Effector memory CD8-positive, alpha-beta T cell (primary cell): ENCODE measurements at regions not wholly inside any gene's neighbourhood (a gene's known extent, or its start where the extent isn't known, plus 50 kb on each side); places are given as distances from the start of the nearest gene placed in this dataset.

ENCODE experiments used
- ATAC-seq: fragments of 150-1000 bp; cut with Tn5 transposase; replicated peaks from 2 replicates; pipeline ENCODE4 v1.10.0; 2021; ENCODE audit warnings: mild to moderate bottlenecking, moderate library complexity
- DNase-seq, 3 experiments: peaks; one replicate each; pipeline ENCODE4 v3.0.0; 2021
- H3K27ac Mint-ChIP-seq, 2 donors: one replicate each; pipeline ENCODE4 v1.8.0; 2022; ENCODE audit warnings: mild to moderate bottlenecking in 2 of 2, mixed read lengths in 2 of 2, moderate library complexity in 2 of 2
- H3K27me3 Mint-ChIP-seq, 2 donors: one replicate each; pipeline ENCODE4 v1.8.0; 2022; ENCODE audit warnings: mixed read lengths in 2 of 2
- H3K36me3 Mint-ChIP-seq: one replicate; pipeline ENCODE4 v1.8.0; 2022; ENCODE audit warnings: mild to moderate bottlenecking, moderate library complexity, mixed read lengths; ENCODE audit not compliant: insufficient read depth
- H3K4me1 Mint-ChIP-seq, 2 donors: one replicate each; pipeline ENCODE4 v1.8.0; 2022; ENCODE audit warnings: low read depth in 2 of 2, mixed read lengths in 2 of 2
- H3K4me3 Mint-ChIP-seq, 2 donors: one replicate each; pipeline ENCODE4 v1.8.0; 2022; ENCODE audit warnings: mild to moderate bottlenecking in 2 of 2, mixed read lengths in 2 of 2, moderate library complexity in 2 of 2
- H3K9me3 Mint-ChIP-seq, 2 donors: one replicate each; pipeline ENCODE4 v1.8.0; 2022; ENCODE audit warnings: mixed read lengths in 2 of 2

GRCh38 chr1:216952864-216953263, 229.6 kb upstream of the ESRRG start:
- Mint-ChIP-seq H3K27me3 (no peaks in the 10 kb centered on the region), H3K36me3 (no peaks in the 10 kb centered on the region), H3K4me1 (no peaks in the 10 kb centered on the region), H3K9me3 (peaks cover 12 to 20% of the 10 kb centered on the region in 2 donors), H3K27ac (no peak overlapping the region), H3K4me3 (no peak overlapping the region)
- ATAC-seq (no peak), DNase-seq (no peak)

- DNase-seq (no peak), ATAC-seq (no peak)
- Mint-ChIP-seq H3K27ac (no peak overlapping the region), H3K27me3 (no peaks in the 10 kb centered on the region), H3K4me1 (no peaks in the 10 kb centered on the region), H3K9me3 (peaks cover 0 to 8% of the 10 kb centered on the region in 2 donors), H3K36me3 (no peaks in the 10 kb centered on the region), H3K4me3 (no peak overlapping the region)
These were observed 222.4 kb upstream of the ESRRG start for GRCh38 chr1:216945538-216946080.

DNA sequence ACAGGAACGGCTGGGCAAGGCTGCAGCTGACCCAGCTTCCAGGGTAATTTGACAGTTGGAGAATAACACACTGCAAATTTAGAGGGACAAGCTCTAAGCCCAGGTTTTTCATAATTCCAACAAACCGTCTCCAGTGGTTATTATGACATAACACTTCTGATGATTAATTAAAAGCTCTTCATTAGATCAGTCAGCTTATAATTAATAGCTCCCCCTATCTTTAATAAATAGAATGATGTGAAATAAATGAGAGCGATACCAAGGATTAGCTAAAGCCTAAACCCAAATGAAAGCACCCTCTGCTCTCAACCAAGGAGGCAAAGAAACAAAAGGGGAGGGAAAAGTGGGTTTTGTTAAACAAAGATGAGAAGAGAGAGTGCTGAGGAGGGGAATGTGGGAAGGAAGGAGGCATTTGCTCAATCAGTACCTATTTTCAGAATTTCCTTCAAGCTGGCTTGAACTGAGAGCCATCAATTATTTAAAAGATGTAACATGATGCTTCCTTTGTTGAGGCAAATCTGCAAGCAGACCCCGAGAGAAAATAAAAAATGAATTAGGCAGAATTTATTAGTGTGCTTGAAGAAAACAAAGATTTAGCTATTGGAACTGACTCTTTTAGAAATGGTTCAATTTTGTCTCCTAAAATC, 221.8 kb upstream of the ESRRG start:
- Mint-ChIP-seq H3K27me3 (no peaks in the 10 kb centered on the region), H3K4me1 (no peaks in the 10 kb centered on the region), H3K4me3 (no peak overlapping the region), H3K27ac (no peak overlapping the region), H3K36me3 (no peaks in the 10 kb centered on the region), H3K9me3 (peaks cover 0 to 8% of the 10 kb centered on the region in 2 donors)
- DNase-seq (no peak), ATAC-seq (no peak)

DNA sequence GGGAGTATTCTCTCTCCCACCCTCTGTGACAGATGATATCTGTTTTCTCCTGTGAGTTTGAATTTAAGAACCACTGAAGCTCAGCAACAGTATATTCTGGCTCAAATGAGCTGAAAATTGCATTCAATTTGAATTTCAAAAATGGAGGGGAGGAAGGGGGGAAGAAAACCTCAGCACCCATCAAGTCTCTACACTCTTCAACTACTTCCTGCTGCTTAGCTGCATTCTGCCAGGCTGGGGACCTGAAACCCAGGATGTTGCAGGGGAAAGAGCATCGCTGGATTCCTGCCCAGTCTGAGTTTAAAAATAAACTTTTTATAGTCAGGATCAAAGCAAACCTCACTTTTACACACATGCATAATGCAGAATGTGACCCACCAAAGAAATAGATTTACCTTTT, 214.3 kb upstream of the ESRRG start:
- Mint-ChIP-seq H3K36me3 (no peaks in the 10 kb centered on the region), H3K4me1 (no peaks in the 10 kb centered on the region), H3K27ac (no peak overlapping the region), H3K27me3 (no peaks in the 10 kb centered on the region), H3K9me3 (peaks cover 0 to 6% of the 10 kb centered on the region in 2 donors), H3K4me3 (no peak overlapping the region)
- ATAC-seq (no peak), DNase-seq (no peak)

- DNase-seq (no peak), ATAC-seq (no peak)
- Mint-ChIP-seq H3K9me3 (peaks cover 0 to 4% of the 10 kb centered on the region in 2 donors), H3K4me1 (no peaks in the 10 kb centered on the region), H3K27ac (no peak overlapping the region), H3K4me3 (no peak overlapping the region), H3K36me3 (no peaks in the 10 kb centered on the region), H3K27me3 (no peaks in the 10 kb centered on the region)
These were observed 213.6 kb upstream of the ESRRG start for GRCh38 chr1:216936779-216937178.

GRCh38 chr1:216935901-216936300, 212.7 kb upstream of the ESRRG start:
- Mint-ChIP-seq H3K9me3 (peaks cover 0 to 4% of the 10 kb centered on the region in 2 donors), H3K27me3 (no peaks in the 10 kb centered on the region), H3K27ac (no peak overlapping the region), H3K36me3 (no peaks in the 10 kb centered on the region), H3K4me1 (no peaks in the 10 kb centered on the region), H3K4me3 (no peak overlapping the region)
- ATAC-seq = no peak
- DNase-seq = no peak

DNA sequence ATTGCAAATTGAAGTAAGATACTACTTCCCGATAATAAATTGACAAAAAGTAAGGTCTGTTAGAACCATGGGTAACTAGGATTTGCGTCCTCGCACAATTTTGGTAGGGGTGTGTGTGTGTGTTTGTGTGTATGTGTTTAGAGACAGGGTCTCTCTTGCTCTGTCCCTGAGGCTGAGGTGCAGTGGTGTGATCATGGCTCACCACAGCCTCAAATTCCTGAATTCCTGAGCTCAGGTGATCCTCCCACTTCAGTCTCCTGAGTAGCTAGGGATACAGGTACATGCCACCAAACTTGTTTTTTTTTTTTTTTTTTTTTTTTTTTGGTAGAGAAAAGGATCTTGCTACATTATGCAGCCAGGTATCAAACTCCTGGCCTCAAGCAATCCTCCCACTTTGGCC, 209.2 kb upstream of the ESRRG start:
- Mint-ChIP-seq H3K4me1 (no peaks in the 10 kb centered on the region), H3K9me3 (peaks cover 0 to 1% of the 10 kb centered on the region in 2 donors), H3K36me3 (no peaks in the 10 kb centered on the region), H3K27me3 (no peaks in the 10 kb centered on the region), H3K4me3 (no peak overlapping the region), H3K27ac (no peak overlapping the region)
- ATAC-seq (no peak), DNase-seq (no peak)

GRCh38 chr1:216929870-216930582, 206.8 kb upstream of the ESRRG start:
- no peak for ATAC-seq
- no peak overlapping the region for H3K27ac Mint-ChIP-seq
- H3K9me3 Mint-ChIP-seq = peaks cover 0 to 2% of the 10 kb centered on the region in 2 donors
- H3K27me3 Mint-ChIP-seq = no peaks in the 10 kb centered on the region
- no peaks in the 10 kb centered on the region for H3K4me1 Mint-ChIP-seq
- H3K4me3 Mint-ChIP-seq = no peak overlapping the region
- DNase-seq = no peak
- H3K36me3 Mint-ChIP-seq = no peaks in the 10 kb centered on the region

GRCh38 chr1:216927633-216928032, 204.4 kb upstream of the ESRRG start:
- DNase-seq (no peak), ATAC-seq (no peak)
- no peak overlapping the region for H3K4me3 Mint-ChIP-seq
- no peaks in the 10 kb centered on the region for H3K4me1 Mint-ChIP-seq
- H3K27ac Mint-ChIP-seq = no peak overlapping the region
- H3K36me3 Mint-ChIP-seq = no peaks in the 10 kb centered on the region
- no peaks in the 10 kb centered on the region for H3K27me3 Mint-ChIP-seq
- H3K9me3 Mint-ChIP-seq = peaks cover 0 to 2% of the 10 kb centered on the region in 2 donors

DNA sequence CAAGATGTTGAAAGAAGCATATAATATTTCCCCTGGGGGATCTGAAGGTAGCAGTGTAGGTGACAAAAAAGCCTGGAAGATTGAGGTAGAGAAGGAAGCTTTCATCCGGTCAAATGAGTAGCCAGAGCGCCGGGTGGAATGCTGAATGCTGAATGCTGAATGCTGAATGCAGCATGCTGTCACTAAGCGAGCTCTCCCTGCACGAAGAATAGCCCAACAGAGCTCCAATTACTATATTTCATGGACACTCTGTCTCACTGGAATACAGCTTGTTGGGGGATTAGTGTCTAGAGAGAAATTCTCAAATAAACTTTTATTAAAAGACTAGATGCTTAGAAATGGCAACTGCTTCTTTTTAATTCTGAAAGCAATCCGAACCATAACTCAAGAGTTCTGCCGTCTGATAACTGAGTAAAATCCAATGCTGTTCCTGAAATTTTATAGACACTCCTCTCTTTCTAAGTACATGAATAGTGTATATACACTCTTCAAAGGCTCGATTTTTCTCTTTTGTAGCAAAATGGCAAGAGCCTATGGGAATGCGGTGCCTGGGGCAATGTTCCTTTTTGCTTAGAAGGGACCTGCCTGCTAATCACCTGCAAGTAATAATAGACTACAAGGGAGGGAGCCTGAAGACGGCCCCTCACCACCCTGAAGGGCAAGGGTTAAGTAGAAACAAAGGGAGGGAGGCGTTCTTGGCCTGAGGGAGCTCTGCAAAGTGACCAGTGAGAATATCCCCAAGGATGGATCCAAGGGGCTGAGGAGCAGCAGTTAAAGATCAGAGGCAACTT, 203.7 kb upstream of the ESRRG start:
- ATAC-seq = no peak
- no peaks in the 10 kb centered on the region for H3K36me3 Mint-ChIP-seq
- no peaks in the 10 kb centered on the region for H3K4me1 Mint-ChIP-seq
- peaks cover 0 to 2% of the 10 kb centered on the region in 2 donors for H3K9me3 Mint-ChIP-seq
- no peak for DNase-seq
- no peak overlapping the region for H3K27ac Mint-ChIP-seq
- H3K27me3 Mint-ChIP-seq = no peaks in the 10 kb centered on the region
- no peak overlapping the region for H3K4me3 Mint-ChIP-seq

DNA sequence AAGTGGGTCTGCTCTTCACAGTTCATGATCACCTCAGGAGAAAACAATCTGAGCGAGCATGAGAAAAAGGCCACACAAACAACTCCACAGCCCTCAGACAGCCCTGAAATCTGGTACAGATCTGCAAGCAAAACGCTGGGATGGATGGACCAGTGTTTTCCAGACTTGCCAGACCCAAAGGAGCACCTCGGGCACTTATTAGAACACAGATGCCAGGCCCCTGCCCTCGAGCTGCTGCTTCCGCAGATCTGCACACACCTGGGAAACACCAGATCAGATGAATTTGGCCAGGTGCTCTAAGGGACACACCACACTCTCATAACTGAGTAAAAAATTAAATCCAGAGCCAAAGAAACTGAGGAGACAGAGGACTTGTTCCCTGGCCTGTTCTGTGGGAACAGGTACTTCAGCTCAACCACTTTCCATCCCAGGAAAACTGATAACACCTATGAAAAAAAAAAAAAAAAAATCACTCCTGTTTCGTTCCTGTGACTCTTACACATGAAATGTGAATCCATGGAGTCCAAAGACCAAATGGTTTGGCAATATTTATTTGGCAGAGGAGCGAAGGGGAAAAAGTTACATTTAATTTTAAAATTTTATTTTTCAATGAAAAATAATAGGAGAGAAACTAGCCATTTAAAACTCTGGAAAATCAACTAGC, 202.9 kb upstream of the ESRRG start:
- ATAC-seq = no peak
- no peak for DNase-seq
- Mint-ChIP-seq H3K9me3 (peaks cover 0 to 2% of the 10 kb centered on the region in 2 donors), H3K27ac (no peak overlapping the region), H3K36me3 (no peaks in the 10 kb centered on the region), H3K4me3 (no peak overlapping the region), H3K27me3 (no peaks in the 10 kb centered on the region), H3K4me1 (no peaks in the 10 kb centered on the region)

DNA sequence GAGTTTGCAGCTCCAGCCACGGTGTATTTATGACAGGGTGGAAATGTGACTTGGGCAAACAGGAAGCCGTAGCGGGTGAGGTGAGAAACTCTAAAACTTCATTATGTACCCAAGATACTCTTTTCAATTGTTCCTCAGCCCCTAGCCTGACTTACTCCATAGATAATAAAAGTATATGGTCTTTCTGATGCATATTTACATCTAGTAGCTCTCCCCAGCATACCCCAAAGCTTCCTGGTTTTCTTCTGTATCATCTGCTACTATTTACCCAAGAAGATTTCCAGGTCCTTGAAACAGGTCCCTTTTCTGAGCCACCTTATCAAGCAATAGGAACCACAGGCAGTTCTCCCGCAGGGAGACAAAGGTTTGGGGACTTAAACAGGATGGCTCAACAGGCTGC, 201.5 kb upstream of the ESRRG start:
- no peak for DNase-seq
- no peaks in the 10 kb centered on the region for H3K27me3 Mint-ChIP-seq
- H3K4me3 Mint-ChIP-seq = no peak overlapping the region
- no peak for ATAC-seq
- no peaks in the 10 kb centered on the region for H3K36me3 Mint-ChIP-seq
- H3K4me1 Mint-ChIP-seq = no peaks in the 10 kb centered on the region
- peaks cover 0 to 2% of the 10 kb centered on the region in 2 donors for H3K9me3 Mint-ChIP-seq
- H3K27ac Mint-ChIP-seq = no peak overlapping the region

GRCh38 chr1:216923601-216924000, 200.4 kb upstream of the ESRRG start:
- Mint-ChIP-seq H3K27me3 (no peaks in the 10 kb centered on the region), H3K4me1 (no peaks in the 10 kb centered on the region), H3K27ac (no peak overlapping the region), H3K4me3 (no peak overlapping the region), H3K9me3 (peaks cover 0 to 2% of the 10 kb centered on the region in 2 donors), H3K36me3 (no peaks in the 10 kb centered on the region)
- ATAC-seq (no peak), DNase-seq (no peak)
